ENCODE measurements at regions not wholly inside any gene's neighbourhood (a gene's known extent, or its start where the extent isn't known, plus 50 kb on each side); places are given as distances from the start of the nearest gene placed in this dataset.

DNA sequence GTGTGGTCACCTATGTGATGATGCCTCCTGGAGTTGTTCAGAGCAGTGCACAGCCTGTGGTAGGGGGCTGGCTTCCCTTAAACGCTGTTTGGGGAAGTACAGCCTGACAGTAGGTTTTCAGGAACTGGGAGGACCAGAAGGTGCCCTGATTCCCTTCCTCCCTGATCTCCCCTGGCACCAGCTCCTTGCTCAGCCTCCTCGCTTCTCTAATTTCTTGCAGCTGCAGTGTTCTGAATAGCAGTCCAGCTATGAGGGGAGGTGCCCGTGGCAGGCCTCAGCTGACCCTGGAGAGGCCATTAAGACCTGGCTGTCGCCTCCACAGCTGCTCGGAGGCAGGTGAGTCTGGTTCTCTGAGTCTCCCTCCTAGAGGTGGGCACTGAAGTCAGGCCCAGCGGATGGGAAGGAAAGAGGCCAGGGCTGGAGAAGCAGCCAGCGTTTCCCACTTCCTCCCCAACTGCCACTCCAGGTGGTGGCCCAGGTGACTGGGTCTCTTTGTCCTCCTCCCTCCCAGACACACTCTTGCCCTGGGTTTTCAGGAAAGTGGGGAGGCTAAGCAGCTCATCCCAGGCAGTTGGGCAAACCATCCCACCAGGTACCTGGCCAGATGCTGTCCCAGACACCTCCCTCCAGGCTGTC lies 52.0 kb upstream of the RPL11 start:
- peaks cover 7% of the 10 kb centered on the region; the same call in 1 of the 2 replicates for H3K4me1 ChIP-seq (ENCODE audit: low read length)

GRCh38 chr1:23638786-23639241 lies 52.8 kb upstream of the RPL11 start:
- Histone ChIP-seq H3K27ac (ENCODE audit: low read length) (no peak overlapping the region), H4K20me1 (ENCODE audit: insufficient read depth, low read length) (no peaks in the 10 kb centered on the region), H3K79me2 (ENCODE audit: low read length) (no peaks in the 10 kb centered on the region), H3F3A (ENCODE audit: insufficient read depth, low read length) (no peaks in the 10 kb centered on the region), H3K9me3 (replicated peaks; ENCODE audit: insufficient read depth, low read length) (no peaks in the 10 kb centered on the region), H3K4me3 (ENCODE audit: low read length) (no peak overlapping the region), H3K27me3 (replicated peaks; ENCODE audit: insufficient read depth, low read length) (no peaks in the 10 kb centered on the region), H3K36me3 (replicated peaks; ENCODE audit: insufficient read depth, low read length) (no peaks in the 10 kb centered on the region), H3K9me2 (replicated peaks; ENCODE audit: insufficient read depth, low read length) (no peaks in the 10 kb centered on the region), H3K4me1 (ENCODE audit: low read length) (peaks cover 9% of the 10 kb centered on the region; the same call in 1 of the 2 replicates), H2AFZ (ENCODE audit: low read length) (no peak overlapping the region), H3K9ac (ENCODE audit: low read length) (no peak overlapping the region), H3K4me2 (ENCODE audit: low read depth, low read length) (no peak overlapping the region)
- DNase-seq: no peak
- TF ChIP-seq CTCF (IDR thresholded peaks at IDR 0.05; ENCODE audit: low read length) (no peak), EZH2phosphoT487 (IDR thresholded peaks at IDR 0.05; ENCODE audit: low read length) (no peak), EZH2 (optimal IDR thresholded peaks at IDR 0.05; ENCODE audit: low read depth, low read length) (no peak)

More for the DNA sequence above, 52.0 kb upstream of the RPL11 start:
- Histone ChIP-seq H2AFZ (ENCODE audit: low read length) (no peak overlapping the region), H3K27ac (ENCODE audit: low read length) (no peak overlapping the region), H3K79me2 (ENCODE audit: low read length) (no peaks in the 10 kb centered on the region), H3K27me3 (replicated peaks; ENCODE audit: insufficient read depth, low read length) (no peaks in the 10 kb centered on the region), H3K9ac (ENCODE audit: low read length) (no peak overlapping the region), H3K9me2 (replicated peaks; ENCODE audit: insufficient read depth, low read length) (no peaks in the 10 kb centered on the region), H3K9me3 (replicated peaks; ENCODE audit: insufficient read depth, low read length) (no peaks in the 10 kb centered on the region), H4K20me1 (ENCODE audit: insufficient read depth, low read length) (no peaks in the 10 kb centered on the region), H3K36me3 (replicated peaks; ENCODE audit: insufficient read depth, low read length) (no peaks in the 10 kb centered on the region), H3K4me2 (ENCODE audit: low read depth, low read length) (no peak overlapping the region), H3F3A (ENCODE audit: insufficient read depth, low read length) (no peaks in the 10 kb centered on the region), H3K4me3 (ENCODE audit: low read length) (no peak overlapping the region)
- DNase-seq: no peak
- TF ChIP-seq EZH2 (optimal IDR thresholded peaks at IDR 0.05; ENCODE audit: low read depth, low read length) (no peak), CTCF (IDR thresholded peaks at IDR 0.05; ENCODE audit: low read length) (no peak), EZH2phosphoT487 (IDR thresholded peaks at IDR 0.05; ENCODE audit: low read length) (no peak)

DNA sequence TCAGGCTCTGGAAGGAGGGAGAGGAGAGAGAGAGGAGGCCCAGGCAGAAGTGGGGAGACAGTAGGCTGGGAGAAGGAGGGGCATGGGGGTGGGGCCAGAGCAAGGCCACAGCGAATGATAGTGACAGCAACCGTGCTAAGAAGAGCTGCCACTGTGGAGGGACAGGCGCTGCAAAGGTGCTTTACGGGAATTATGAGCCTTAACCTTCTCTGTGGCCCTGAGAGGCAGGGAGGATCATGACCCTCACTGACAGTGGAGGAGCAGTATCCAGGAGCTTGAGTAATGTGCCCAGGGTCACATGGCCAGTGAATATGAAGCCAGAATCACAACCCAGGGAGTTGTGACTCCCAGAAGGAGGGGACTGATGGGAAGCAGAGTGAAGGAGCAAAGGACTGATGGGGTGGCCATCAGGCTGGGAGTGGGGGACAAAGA lies 53.4 kb upstream of the RPL11 start:
- H3K4me3 ChIP-seq (ENCODE audit: low read length): no peak overlapping the region
- no peak for TF ChIP-seq EZH2 (optimal IDR thresholded peaks at IDR 0.05; ENCODE audit: low read depth, low read length)
- no peak for TF ChIP-seq EZH2phosphoT487 (IDR thresholded peaks at IDR 0.05; ENCODE audit: low read length)
- no peak for TF ChIP-seq CTCF (IDR thresholded peaks at IDR 0.05; ENCODE audit: low read length)
- no peak overlapping the region for H3K27ac ChIP-seq (ENCODE audit: low read length)

More for the DNA sequence above, 53.4 kb upstream of the RPL11 start:
- no peak overlapping the region for H3K4me2 ChIP-seq (ENCODE audit: low read depth, low read length)
- no peaks in the 10 kb centered on the region for H3K27me3 ChIP-seq (replicated peaks; ENCODE audit: insufficient read depth, low read length)
- H3F3A ChIP-seq (ENCODE audit: insufficient read depth, low read length): no peaks in the 10 kb centered on the region
- DNase-seq: no peak
- no peaks in the 10 kb centered on the region for H3K9me3 ChIP-seq (replicated peaks; ENCODE audit: insufficient read depth, low read length)
- no peak overlapping the region for H3K9ac ChIP-seq (ENCODE audit: low read length)
- H3K36me3 ChIP-seq (replicated peaks; ENCODE audit: insufficient read depth, low read length): no peaks in the 10 kb centered on the region
- H3K4me1 ChIP-seq (ENCODE audit: low read length): peaks cover 9% of the 10 kb centered on the region; the same call in 1 of the 2 replicates
- no peak overlapping the region for H2AFZ ChIP-seq (ENCODE audit: low read length)
- no peaks in the 10 kb centered on the region for H3K79me2 ChIP-seq (ENCODE audit: low read length)
- no peaks in the 10 kb centered on the region for H4K20me1 ChIP-seq (ENCODE audit: insufficient read depth, low read length)
- H3K9me2 ChIP-seq (replicated peaks; ENCODE audit: insufficient read depth, low read length): no peaks in the 10 kb centered on the region

Data from MM.1S (cell line).